Mammary epithelial cell (primary cell): ENCODE measurements at regions not wholly inside any gene's neighbourhood (a gene's known extent, or its start where the extent isn't known, plus 50 kb on each side); places are given as distances from the start of the nearest gene placed in this dataset.

Experiments used
- EZH2 ChIP-seq: IDR thresholded peaks from 2 replicates; pipeline ENCODE4 v1.6.1; 2012; ENCODE audit warnings: low read length, inconsistent platforms, borderline replicate concordance
- TF ChIP-seq, protein P1 (sequence below), 2 donors: IDR thresholded peaks in 1 of 2; conservative IDR thresholded peaks in 1 of 2; 2 replicates each; pipeline ENCODE4 v1.5.1; 2011 to 2012; ENCODE audit warnings: inconsistent platforms in 2 of 2, low read length in 2 of 2, mild to moderate bottlenecking in 2 of 2, control low read depth in 1 of 2, low read depth in 1 of 2; ENCODE audit not compliant: insufficient read depth in 1 of 2; ENCODE audit errors: extremely low read depth in 1 of 2

- TF ChIP-seq, protein P1, sequence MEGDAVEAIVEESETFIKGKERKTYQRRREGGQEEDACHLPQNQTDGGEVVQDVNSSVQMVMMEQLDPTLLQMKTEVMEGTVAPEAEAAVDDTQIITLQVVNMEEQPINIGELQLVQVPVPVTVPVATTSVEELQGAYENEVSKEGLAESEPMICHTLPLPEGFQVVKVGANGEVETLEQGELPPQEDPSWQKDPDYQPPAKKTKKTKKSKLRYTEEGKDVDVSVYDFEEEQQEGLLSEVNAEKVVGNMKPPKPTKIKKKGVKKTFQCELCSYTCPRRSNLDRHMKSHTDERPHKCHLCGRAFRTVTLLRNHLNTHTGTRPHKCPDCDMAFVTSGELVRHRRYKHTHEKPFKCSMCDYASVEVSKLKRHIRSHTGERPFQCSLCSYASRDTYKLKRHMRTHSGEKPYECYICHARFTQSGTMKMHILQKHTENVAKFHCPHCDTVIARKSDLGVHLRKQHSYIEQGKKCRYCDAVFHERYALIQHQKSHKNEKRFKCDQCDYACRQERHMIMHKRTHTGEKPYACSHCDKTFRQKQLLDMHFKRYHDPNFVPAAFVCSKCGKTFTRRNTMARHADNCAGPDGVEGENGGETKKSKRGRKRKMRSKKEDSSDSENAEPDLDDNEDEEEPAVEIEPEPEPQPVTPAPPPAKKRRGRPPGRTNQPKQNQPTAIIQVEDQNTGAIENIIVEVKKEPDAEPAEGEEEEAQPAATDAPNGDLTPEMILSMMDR (conservative IDR thresholded peaks at IDR 0.05 in 1 of 2, IDR thresholded peaks at IDR 0.05 in 1 of 2; ENCODE audit: extremely low read depth in 1 of 2, insufficient read depth in 1 of 2, low read depth in 1 of 2, low read length in 2 of 2) = no peak
- TF ChIP-seq EZH2 = no peak
These were observed 700.3 kb downstream of the DNAH5 start for GRCh38 chr5:13244151-13244550.
